Fibroblast of lung (primary cell): ENCODE measurements at regions not wholly inside any gene's neighbourhood (a gene's known extent, or its start where the extent isn't known, plus 50 kb on each side); places are given as distances from the start of the nearest gene placed in this dataset.

ENCODE experiments used
- CTCF ChIP-seq, 2 donors: IDR thresholded peaks in 1 of 2; conservative IDR thresholded peaks in 1 of 2; 1 replicate in 1 of 2; 2 replicates in 1 of 2; pipeline ENCODE4 v1.5.1; 2011 to 2012; ENCODE audit warnings: low read length in 2 of 2, control low read depth in 1 of 2, inconsistent platforms in 1 of 2, low read depth in 1 of 2, mild to moderate bottlenecking in 1 of 2
- EZH2 ChIP-seq: IDR thresholded peaks from 2 replicates; pipeline ENCODE4 v1.5.1; 2012; ENCODE audit warnings: low read length, control low read depth, mild to moderate bottlenecking; ENCODE audit errors: missing control alignments

- no peak for TF ChIP-seq CTCF (conservative IDR thresholded peaks at IDR 0.05 in 1 of 2, IDR thresholded peaks at IDR 0.05 in 1 of 2; ENCODE audit: low read depth in 1 of 2, low read length in 2 of 2)
- TF ChIP-seq EZH2, result no peak
These were observed 223.9 kb upstream of the MAD2L1 start for GRCh38 chr4:120290553-120290952.
